HG03108 (cell line): ENCODE measurements at regions not wholly inside any gene's neighbourhood (a gene's known extent, or its start where the extent isn't known, plus 50 kb on each side); places are given as distances from the start of the nearest gene placed in this dataset.

Source experiments
- ATAC-seq: cut with Tn5 transposase; IDR thresholded peaks from one replicate; pipeline ENCODE4 v1.9.1; 2021; ENCODE audit warnings: moderate library complexity; ENCODE audit not compliant: unreplicated experiment

DNA sequence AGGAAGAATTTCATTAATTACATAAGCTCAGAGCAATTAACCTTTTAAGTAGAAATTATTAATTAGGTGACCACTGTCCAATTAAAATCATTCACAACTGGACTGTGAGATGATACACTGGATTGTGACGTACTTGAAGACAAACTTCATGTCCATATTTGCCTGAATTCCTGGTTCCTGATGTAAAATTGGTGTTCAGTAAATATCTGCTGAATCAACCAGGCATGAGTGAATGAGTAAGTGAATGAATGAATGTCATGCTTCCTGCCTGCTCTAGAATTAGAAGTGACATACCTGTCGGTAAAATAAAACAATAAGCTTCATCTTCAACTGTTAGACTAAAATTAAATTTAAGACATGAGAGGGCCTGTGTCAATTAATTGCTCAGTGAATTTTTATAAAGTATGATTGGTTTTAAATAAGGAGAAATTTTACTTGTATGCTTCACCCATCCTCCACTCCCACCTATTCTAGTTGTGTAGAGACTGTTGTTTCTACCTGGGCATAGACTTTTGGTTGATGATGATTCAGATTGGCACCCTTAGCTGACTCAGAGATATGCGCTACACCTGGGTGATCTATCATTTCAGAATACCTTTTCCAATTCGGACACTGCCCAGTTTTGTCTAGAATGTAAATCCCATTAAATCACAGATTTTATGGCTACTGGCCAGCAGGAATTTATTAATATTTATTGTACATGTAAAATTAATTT lies 56.9 kb upstream of the PTGS2 start:
- no peak for ATAC-seq

DNA sequence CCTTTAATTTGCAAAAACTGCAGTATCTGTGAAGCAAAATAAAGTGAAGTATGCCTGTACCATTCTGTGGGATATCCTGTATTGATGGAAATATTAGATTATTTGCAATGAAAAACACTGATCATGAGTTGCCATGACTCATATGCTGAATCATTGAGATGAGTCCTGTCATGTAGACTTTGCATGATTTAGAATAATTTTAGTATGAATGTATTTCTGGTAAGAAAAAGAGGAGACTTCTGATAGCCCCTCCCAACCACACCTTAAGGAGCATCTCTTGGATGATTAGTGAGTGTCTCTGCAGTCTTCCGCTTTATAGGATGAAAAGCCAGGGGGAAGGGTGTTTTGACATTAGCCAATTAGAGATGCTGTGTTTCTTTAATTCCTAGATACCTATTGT lies 55.2 kb upstream of the PTGS2 start:
- ATAC-seq, result no peak

DNA sequence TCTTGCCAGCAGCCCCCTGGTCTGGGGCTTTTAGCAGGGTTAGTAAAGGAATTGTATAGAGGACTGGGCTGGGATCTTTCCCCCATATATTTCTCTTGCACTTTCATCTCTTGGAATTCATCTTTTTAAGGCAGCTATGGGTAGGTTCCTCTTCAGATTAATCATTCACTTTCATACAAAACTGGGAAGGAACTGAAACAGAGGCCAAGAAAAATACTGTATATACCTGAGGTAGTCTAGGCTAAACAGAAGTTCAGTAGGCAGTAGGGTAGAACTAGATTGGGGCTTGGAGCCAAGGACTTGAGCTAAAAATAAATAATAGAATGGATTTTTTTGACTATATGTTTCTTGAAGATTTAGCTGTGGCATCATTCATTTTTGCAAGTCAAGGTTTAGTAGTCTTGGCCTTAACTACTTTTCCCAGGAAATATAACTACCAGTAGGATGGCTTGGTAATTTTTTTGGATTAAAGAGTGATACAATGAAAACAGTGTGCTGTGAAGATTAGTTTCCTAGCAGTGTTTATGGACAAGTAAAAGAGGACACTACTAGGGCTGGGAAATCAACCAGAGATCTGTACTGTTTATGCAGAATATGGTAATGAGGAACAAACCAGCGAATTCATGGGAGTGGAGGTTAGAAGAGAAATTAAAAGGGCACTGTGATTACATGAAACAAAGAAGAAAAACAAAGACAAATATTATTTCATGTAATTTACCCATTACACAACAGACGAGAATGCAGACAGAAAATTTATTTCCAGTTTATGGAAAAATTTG lies 50.9 kb upstream of the PTGS2 start:
- ATAC-seq, result no peak
